A549 (cell line): ENCODE measurements at regions not wholly inside any gene's neighbourhood (a gene's known extent, or its start where the extent isn't known, plus 50 kb on each side); places are given as distances from the start of the nearest gene placed in this dataset.
A peak's percentile ranks its signal among the peaks of the same experiment; 100 is the strongest.

Experiments used
- ATAC-seq, 2 experiments: fragments of 200-7000 bp in 1 of 2; fragments of >200 bp in 1 of 2; cut with Nextera tagmentation in 1 of 2; cut with Tn5 transposase in 1 of 2; 3 replicates each; pipeline versions ENCODE4 v1.8.0 to v1.9.1; 2018 to 2020; ENCODE audit warnings: mild to moderate bottlenecking in 1 of 2, moderate library complexity in 1 of 2
- CTCF ChIA-PET: fragments of 300-600 bp; sonication (Branson Sonifier 250); formaldehyde crosslinking; extraction: SDS; loops from one replicate; lab custom pipeline; 2021; ENCODE audit warnings: antibody characterized with exemption, inconsistent platforms; lab: Yijun Ruan, JAX
- POLR2A ChIA-PET: fragments of 350-600 bp; formaldehyde crosslinking; extraction: SDS; loops from one replicate; lab custom pipeline; 2021; ENCODE audit warnings: antibody characterized with exemption, inconsistent platforms; lab: Yijun Ruan, JAX
- DNase-seq, 2 experiments: peaks; one replicate each; pipeline versions ENCODE4 v3.0.0 to v3.0.0-alpha.2; 2011 to 2016; ENCODE audit warnings: low read depth in 1 of 2, low spot score in 1 of 2
- FAIRE-seq: peaks from 2 replicates; lab custom pipeline; 2011; peaks lifted over from hg19 to GRCh38; lab: Jason Lieb, UNC
- H3K27ac ChIP-seq, 2 experiments: fragments of >200 bp; sonication (Bioruptor Twin); formaldehyde crosslinking; 3 replicates each; pipeline ENCODE4 v1.5.1; 2016 to 2017
- H3K4me1 ChIP-seq: fragments of >200 bp; sonication (Bioruptor Twin); formaldehyde crosslinking; 3 replicates; pipeline ENCODE4 v1.6.1; 2016
- H3K4me2 ChIP-seq: fragments of >200 bp; sonication (Bioruptor Twin); formaldehyde crosslinking; 3 replicates; pipeline ENCODE4 v1.6.1; 2016
- H3K4me3 ChIP-seq: fragments of >200 bp; sonication (Bioruptor Twin); formaldehyde crosslinking; 3 replicates; pipeline ENCODE4 v1.5.1; 2016
- H3K9me3 ChIP-seq: fragments of >200 bp; sonication (Bioruptor Twin); formaldehyde crosslinking; 3 replicates; pipeline ENCODE4 v1.6.1; 2016
- ATOH8 ChIP-seq: fragments of 250-450 bp; sonication (Bioruptor Pico); IDR thresholded peaks from 2 replicates; pipeline ENCODE4 v1.5.0; 2020; ENCODE audit warnings: low read depth, mild to moderate bottlenecking, moderate library complexity
- CHD2 ChIP-seq: fragments of 150-350 bp; IDR thresholded peaks from 2 replicates; pipeline ENCODE4 v1.6.1; 2014; ENCODE audit warnings: low read length; ENCODE audit not compliant: partially characterized antibody
- CHD4 ChIP-seq: fragments of 200-600 bp; sonication (generic); IDR thresholded peaks from 2 replicates; pipeline ENCODE4 v1.6.1; 2016; ENCODE audit warnings: antibody characterized with exemption, mild to moderate bottlenecking, borderline replicate concordance
- EHF ChIP-seq: fragments of 250-450 bp; sonication (Bioruptor Pico); IDR thresholded peaks from 2 replicates; pipeline ENCODE4 v1.5.0; 2020; ENCODE audit warnings: mild to moderate bottlenecking
- ELK1 ChIP-seq: fragments of 150-350 bp; IDR thresholded peaks from 2 replicates; pipeline ENCODE4 v1.6.1; 2014; ENCODE audit warnings: low read depth, mild to moderate bottlenecking, low read length
- EP300 ChIP-seq, 2 experiments: fragments of >200 bp; sonication (Bioruptor Twin); formaldehyde crosslinking; IDR thresholded peaks; 2 replicates in 1 of 2; 3 replicates in 1 of 2; pipeline ENCODE4 v1.6.1; 2016 to 2017
- HOXB5 ChIP-seq: fragments of 250-450 bp; sonication (Bioruptor Pico); IDR thresholded peaks from 2 replicates; pipeline ENCODE4 v1.5.0; 2020; ENCODE audit warnings: mild to moderate bottlenecking, moderate library complexity
- JUN ChIP-seq, 2 experiments: fragments of >200 bp; sonication (Bioruptor Twin); formaldehyde crosslinking; IDR thresholded peaks; 2 replicates in 1 of 2; 3 replicates in 1 of 2; pipeline ENCODE4 v1.6.1; 2016 to 2017
- NPAS2 ChIP-seq: fragments of 250-450 bp; sonication (Bioruptor Pico); IDR thresholded peaks from 2 replicates; pipeline ENCODE4 v1.8.0; 2022; ENCODE audit warnings: mild to moderate bottlenecking, moderate library complexity, borderline replicate concordance
- PHF8 ChIP-seq: fragments of 200-600 bp; sonication (generic); IDR thresholded peaks from 2 replicates; pipeline ENCODE4 v1.6.1; 2016; ENCODE audit warnings: low read depth, mild to moderate bottlenecking, antibody characterized with exemption, moderate library complexity, borderline replicate concordance
- POLR2AphosphoS2 ChIP-seq: conservative IDR thresholded peaks from 2 replicates; pipeline ENCODE4 v1.6.1; 2012; ENCODE audit warnings: low read length, improper control_type of control experiment, inconsistent platforms
- RAD21 ChIP-seq, 2 experiments: fragments of >200 bp in 1 of 2; sonication (Bioruptor Twin) in 1 of 2; formaldehyde crosslinking in 1 of 2; IDR thresholded peaks in 1 of 2; conservative IDR thresholded peaks in 1 of 2; 2 replicates in 1 of 2; 3 replicates in 1 of 2; pipeline ENCODE4 v1.6.1; 2012 to 2018; ENCODE audit warnings: inconsistent platforms in 1 of 2
- RFX5 ChIP-seq: fragments of 450-650 bp; IDR thresholded peaks from 2 replicates; pipeline ENCODE4 v1.7.1; 2014; ENCODE audit warnings: antibody characterized with exemption, mild to moderate bottlenecking, moderate library complexity
- RNF2 ChIP-seq: fragments of 200-600 bp; sonication (generic); IDR thresholded peaks from 2 replicates; pipeline ENCODE4 v1.6.1; 2016; ENCODE audit warnings: low read depth, mild to moderate bottlenecking, antibody characterized with exemption, moderate library complexity, borderline replicate concordance
- SREBF2 ChIP-seq: fragments of 450-650 bp; IDR thresholded peaks from 2 replicates; pipeline ENCODE4 v1.6.1; 2014; ENCODE audit warnings: mild to moderate bottlenecking, moderate library complexity
- TFCP2L1 ChIP-seq: fragments of 250-450 bp; sonication (Bioruptor Pico); IDR thresholded peaks from 2 replicates; pipeline ENCODE4 v1.5.0; 2021; ENCODE audit warnings: mild to moderate bottlenecking
- WGBS: methylation state at CpG from one replicate; pipeline ENCODE4 v1.1.6; 2017; ENCODE audit errors: missing lambda C conversion rate; 5-methylcytosine and 5-hydroxymethylcytosine counted together
- TF ChIP-seq, protein P1 (sequence below): fragments of 450-650 bp; IDR thresholded peaks from 2 replicates; pipeline ENCODE4 v1.6.1; 2014; ENCODE audit warnings: antibody characterized with exemption

GRCh38 chr1:234692966-234693580 lies 83.1 kb upstream of the IRF2BP2 start:
- POLR2A ChIA-PET = no interaction called here
- 80% methylated on average over 4 of the region's 4 CpGs for WGBS
- Histone ChIP-seq H3K27ac (no peak overlapping the region), H3K9me3 (no peaks in the 10 kb centered on the region), H3K4me1 (no peaks in the 10 kb centered on the region), H3K4me3 (no peak overlapping the region), H3K4me2 (no peak overlapping the region)
- no peak for TF ChIP-seq HOXB5 (CRISPR knock-in tag)
- no peak for TF ChIP-seq EP300 (IDR thresholded peaks at IDR 0.05)
- no peak for TF ChIP-seq PHF8
- TF ChIP-seq JUN (IDR thresholded peaks at IDR 0.05) = no peak
- CTCF ChIA-PET = interaction anchor here (0.7 to 1.3 kb wide), 6 partner anchors 26 to 400 kb away, joined by 3 to 6 read pairs (median 3); no protein-coding TSS in a partner anchor
- DNase-seq (no peak), ATAC-seq (no peak), FAIRE-seq (no peak)

DNA sequence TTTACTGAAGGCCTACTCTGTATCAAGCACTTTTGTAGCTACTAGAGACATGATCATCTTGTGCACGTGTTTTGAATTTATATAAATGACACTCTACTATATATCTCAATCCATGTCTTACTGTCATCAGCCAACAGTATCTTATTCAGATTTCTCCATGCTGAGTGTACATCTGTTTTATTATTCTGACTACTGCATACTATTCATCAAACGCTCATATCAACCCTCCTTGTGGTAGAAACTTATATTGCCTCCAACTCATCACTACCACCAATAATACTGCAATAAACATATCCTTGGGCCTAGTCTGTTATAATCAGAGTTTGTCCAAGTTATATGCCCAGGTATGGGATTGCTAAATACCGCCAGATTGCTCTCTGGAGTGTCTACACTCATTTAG lies 81.6 kb upstream of the IRF2BP2 start:
- TF ChIP-seq SREBF2 (no peak), RAD21 (conservative IDR thresholded peaks at IDR 0.05 in 1 of 2, IDR thresholded peaks at IDR 0.05 in 1 of 2) (peak in 1 of 2 experiments; percentile 30; a peak in 1 of 5 replicates), ELK1 (no peak)
- peak; percentile 76 to 77; a peak in 5 of 6 replicates for ATAC-seq
- Histone ChIP-seq H3K4me2 (no peak overlapping the region), H3K4me1 (no peaks in the 10 kb centered on the region), H3K9me3 (no peaks in the 10 kb centered on the region), H3K27ac (no peak overlapping the region), H3K4me3 (no peak overlapping the region)
- WGBS = 59% methylated on average over 3 of the region's 3 CpGs
- ChIA-PET POLR2A (no interaction called here), CTCF (interaction anchor here (1.2 to 1.5 kb wide), 2 partner anchors 12 to 71 kb away, joined by 3 to 4 read pairs; no protein-coding TSS in a partner anchor)
- peak; percentile 22 to 45 for DNase-seq
- no peak for FAIRE-seq

GRCh38 chr1:234690872-234691271 lies 80.9 kb upstream of the IRF2BP2 start:
- Histone ChIP-seq H3K4me3 (no peak overlapping the region), H3K4me1 (no peaks in the 10 kb centered on the region), H3K9me3 (peaks cover 3% of the 10 kb centered on the region; the same call in 1 of the 3 replicates), H3K27ac (no peak overlapping the region), H3K4me2 (no peak overlapping the region)
- DNase-seq (no peak), ATAC-seq (no peak), FAIRE-seq (no peak)
- WGBS = 90% methylated on average over 2 of the region's 2 CpGs
- CTCF ChIA-PET = interaction anchor here (0.6 to 1.5 kb wide), 5 partner anchors 9 to 89 kb away, joined by 3 to 4 read pairs (median 3); no protein-coding TSS in a partner anchor
- POLR2A ChIA-PET = no interaction called here
- TF ChIP-seq, protein P1, sequence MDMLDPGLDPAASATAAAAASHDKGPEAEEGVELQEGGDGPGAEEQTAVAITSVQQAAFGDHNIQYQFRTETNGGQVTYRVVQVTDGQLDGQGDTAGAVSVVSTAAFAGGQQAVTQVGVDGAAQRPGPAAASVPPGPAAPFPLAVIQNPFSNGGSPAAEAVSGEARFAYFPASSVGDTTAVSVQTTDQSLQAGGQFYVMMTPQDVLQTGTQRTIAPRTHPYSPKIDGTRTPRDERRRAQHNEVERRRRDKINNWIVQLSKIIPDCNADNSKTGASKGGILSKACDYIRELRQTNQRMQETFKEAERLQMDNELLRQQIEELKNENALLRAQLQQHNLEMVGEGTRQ = no peak
- TF ChIP-seq SREBF2 = no peak
- TF ChIP-seq TFCP2L1 = no peak
- no peak for TF ChIP-seq NPAS2 (CRISPR knock-in tag)
- no peak for TF ChIP-seq ATOH8
- no peak for TF ChIP-seq RFX5
- no peak for TF ChIP-seq CHD2
- no peak for TF ChIP-seq EHF (CRISPR knock-in tag)
- no peak for TF ChIP-seq POLR2AphosphoS2

DNA sequence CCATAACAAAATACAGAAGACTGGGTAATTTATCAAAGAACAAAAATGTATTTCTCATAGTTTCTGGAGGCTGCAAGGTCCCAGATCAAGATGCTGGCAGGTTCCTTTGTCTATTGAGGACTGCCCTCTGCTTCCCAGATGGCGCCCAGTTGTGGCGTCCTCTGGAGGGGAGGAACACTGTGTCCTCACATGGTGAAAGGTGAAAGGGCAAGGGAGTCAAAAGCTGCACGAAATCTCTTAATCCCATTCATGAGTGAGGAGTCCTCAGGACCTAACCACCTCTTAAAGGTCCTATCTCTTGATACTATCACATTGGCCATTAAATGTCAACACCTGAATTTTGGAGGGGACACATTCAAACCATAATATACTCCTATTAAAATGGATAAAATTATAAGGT lies 79.3 kb upstream of the IRF2BP2 start:
- TF ChIP-seq RNF2 (no peak), HOXB5 (CRISPR knock-in tag) (no peak), CHD4 (no peak)
- no peak overlapping the region for H3K4me3 ChIP-seq
- peaks cover 12% of the 10 kb centered on the region; the same call in 1 of the 3 replicates for H3K9me3 ChIP-seq
- H3K4me1 ChIP-seq = peaks cover 6% of the 10 kb centered on the region
- no peak overlapping the region for H3K27ac ChIP-seq
- ATAC-seq (no peak), DNase-seq (no peak), FAIRE-seq (no peak)
- CTCF ChIA-PET = no interaction called here
- WGBS = 89% methylated on average over 3 of the region's 3 CpGs
- no peak overlapping the region for H3K4me2 ChIP-seq
- POLR2A ChIA-PET = no interaction called here
